T-helper 1 cell treated with Interleukin-12 subunit alpha and Interleukin-12 subunit beta and Interleukin-4 antibody, amounts not matched to agents 30 μg/mL and 1 μg/mL, for 36 hours (primary cell): ENCODE measurements at regions not wholly inside any gene's neighbourhood (a gene's known extent, or its start where the extent isn't known, plus 50 kb on each side); places are given as distances from the start of the nearest gene placed in this dataset.

Experiments
- H3K27ac Mint-ChIP-seq: one replicate; pipeline ENCODE4 v1.8.0; 2021; ENCODE audit warnings: mild to moderate bottlenecking, mixed read lengths
- H3K27me3 Mint-ChIP-seq: one replicate; pipeline ENCODE4 v1.8.0; 2021; ENCODE audit warnings: low read depth, mixed read lengths
- H3K36me3 Mint-ChIP-seq: one replicate; pipeline ENCODE4 v1.8.0; 2021; ENCODE audit warnings: low read depth, mixed read lengths
- H3K4me1 Mint-ChIP-seq: one replicate; pipeline ENCODE4 v1.8.0; 2021; ENCODE audit warnings: low read depth, mixed read lengths
- H3K4me3 Mint-ChIP-seq: one replicate; pipeline ENCODE4 v1.8.0; 2021; ENCODE audit warnings: mild to moderate bottlenecking, moderate library complexity, mixed read lengths
- H3K9me3 Mint-ChIP-seq: one replicate; pipeline ENCODE4 v1.8.0; 2021; ENCODE audit warnings: mixed read lengths

GRCh38 chr20:52098186-52098585 is 93.4 kb downstream of the ZFP64 start:
- H3K36me3 Mint-ChIP-seq: no peaks in the 10 kb centered on the region
- H3K9me3 Mint-ChIP-seq: no peaks in the 10 kb centered on the region
- peaks cover 15% of the 10 kb centered on the region for H3K27me3 Mint-ChIP-seq
- no peak overlapping the region for H3K27ac Mint-ChIP-seq
- no peaks in the 10 kb centered on the region for H3K4me1 Mint-ChIP-seq
- no peak overlapping the region for H3K4me3 Mint-ChIP-seq

GRCh38 chr20:52096117-52096516 is 95.5 kb downstream of the ZFP64 start:
- no peaks in the 10 kb centered on the region for H3K36me3 Mint-ChIP-seq
- H3K27me3 Mint-ChIP-seq: peaks cover 4% of the 10 kb centered on the region
- H3K27ac Mint-ChIP-seq: no peak overlapping the region
- no peak overlapping the region for H3K4me3 Mint-ChIP-seq
- no peaks in the 10 kb centered on the region for H3K9me3 Mint-ChIP-seq
- H3K4me1 Mint-ChIP-seq: no peaks in the 10 kb centered on the region

GRCh38 chr20:52094693-52095092 is 96.9 kb downstream of the ZFP64 start:
- Mint-ChIP-seq H3K36me3 (no peaks in the 10 kb centered on the region), H3K4me1 (no peaks in the 10 kb centered on the region), H3K4me3 (no peak overlapping the region), H3K27ac (no peak overlapping the region), H3K9me3 (no peaks in the 10 kb centered on the region), H3K27me3 (no peaks in the 10 kb centered on the region)

- Mint-ChIP-seq H3K9me3 (no peaks in the 10 kb centered on the region), H3K27ac (no peak overlapping the region), H3K27me3 (no peaks in the 10 kb centered on the region), H3K36me3 (no peaks in the 10 kb centered on the region), H3K4me1 (no peaks in the 10 kb centered on the region), H3K4me3 (no peak overlapping the region)
Observed at GRCh38 chr20:52093575-52093974, 98.0 kb downstream of the ZFP64 start.

GRCh38 chr20:52090035-52090434 is 101.5 kb downstream of the ZFP64 start:
- Mint-ChIP-seq H3K36me3 (peaks cover 4% of the 10 kb centered on the region), H3K4me1 (no peaks in the 10 kb centered on the region), H3K27me3 (no peaks in the 10 kb centered on the region), H3K27ac (no peak overlapping the region), H3K4me3 (no peak overlapping the region), H3K9me3 (peaks cover 26% of the 10 kb centered on the region)

GRCh38 chr20:52087471-52087870 is 104.1 kb downstream of the ZFP64 start:
- Mint-ChIP-seq H3K36me3 (peaks cover 4% of the 10 kb centered on the region), H3K27ac (no peak overlapping the region), H3K9me3 (peaks cover 26% of the 10 kb centered on the region), H3K4me1 (peaks cover 10% of the 10 kb centered on the region), H3K4me3 (no peak overlapping the region), H3K27me3 (no peaks in the 10 kb centered on the region)

GRCh38 chr20:52086878-52087277 is 104.7 kb downstream of the ZFP64 start:
- Mint-ChIP-seq H3K27ac (no peak overlapping the region), H3K27me3 (no peaks in the 10 kb centered on the region), H3K9me3 (peaks cover 26% of the 10 kb centered on the region), H3K4me3 (no peak overlapping the region), H3K36me3 (peaks cover 4% of the 10 kb centered on the region), H3K4me1 (peaks cover 12% of the 10 kb centered on the region)

GRCh38 chr20:52084727-52085126 is 106.9 kb downstream of the ZFP64 start:
- Mint-ChIP-seq H3K36me3 (peaks cover 4% of the 10 kb centered on the region), H3K9me3 (peaks cover 26% of the 10 kb centered on the region), H3K4me3 (no peak overlapping the region), H3K4me1 (peaks cover 12% of the 10 kb centered on the region), H3K27ac (no peak overlapping the region), H3K27me3 (no peaks in the 10 kb centered on the region)

GRCh38 chr20:52083627-52084232 is 107.8 kb downstream of the ZFP64 start:
- Mint-ChIP-seq H3K4me3 (no peak overlapping the region), H3K36me3 (peaks cover 4% of the 10 kb centered on the region), H3K27ac (no peak overlapping the region), H3K4me1 (peaks cover 12% of the 10 kb centered on the region), H3K27me3 (no peaks in the 10 kb centered on the region), H3K9me3 (peaks cover 26% of the 10 kb centered on the region)

- peaks cover 12% of the 10 kb centered on the region for H3K4me1 Mint-ChIP-seq
- peak overlapping the region; percentile 18 for H3K27ac Mint-ChIP-seq
- no peak overlapping the region for H3K4me3 Mint-ChIP-seq
- H3K36me3 Mint-ChIP-seq: peaks cover 4% of the 10 kb centered on the region
- H3K9me3 Mint-ChIP-seq: peaks cover 17% of the 10 kb centered on the region
- no peaks in the 10 kb centered on the region for H3K27me3 Mint-ChIP-seq
Observed at GRCh38 chr20:52082612-52083011, 109.0 kb downstream of the ZFP64 start.

GRCh38 chr20:52081791-52082190 is 109.8 kb downstream of the ZFP64 start:
- Mint-ChIP-seq H3K36me3 (no peaks in the 10 kb centered on the region), H3K9me3 (peaks cover 9% of the 10 kb centered on the region), H3K27me3 (no peaks in the 10 kb centered on the region), H3K27ac (no peak overlapping the region), H3K4me1 (peaks cover 12% of the 10 kb centered on the region), H3K4me3 (no peak overlapping the region)

- H3K9me3 Mint-ChIP-seq: peaks cover 3% of the 10 kb centered on the region
- H3K27ac Mint-ChIP-seq: no peak overlapping the region
- no peak overlapping the region for H3K4me3 Mint-ChIP-seq
- H3K36me3 Mint-ChIP-seq: no peaks in the 10 kb centered on the region
- H3K27me3 Mint-ChIP-seq: no peaks in the 10 kb centered on the region
- peaks cover 12% of the 10 kb centered on the region for H3K4me1 Mint-ChIP-seq
Observed at GRCh38 chr20:52081066-52081465, 110.5 kb downstream of the ZFP64 start.

GRCh38 chr20:52078289-52078688 is 113.3 kb downstream of the ZFP64 start:
- Mint-ChIP-seq H3K9me3 (no peaks in the 10 kb centered on the region), H3K4me3 (no peak overlapping the region), H3K27ac (no peak overlapping the region), H3K4me1 (peaks cover 11% of the 10 kb centered on the region), H3K27me3 (no peaks in the 10 kb centered on the region), H3K36me3 (no peaks in the 10 kb centered on the region)

- Mint-ChIP-seq H3K36me3 (no peaks in the 10 kb centered on the region), H3K27ac (no peak overlapping the region), H3K4me3 (no peak overlapping the region), H3K4me1 (no peaks in the 10 kb centered on the region), H3K9me3 (no peaks in the 10 kb centered on the region), H3K27me3 (no peaks in the 10 kb centered on the region)
Observed at GRCh38 chr20:52076164-52076563, 115.4 kb downstream of the ZFP64 start.

GRCh38 chr20:52075400-52075799 is 116.2 kb downstream of the ZFP64 start:
- H3K4me1 Mint-ChIP-seq: no peaks in the 10 kb centered on the region
- no peaks in the 10 kb centered on the region for H3K9me3 Mint-ChIP-seq
- H3K27ac Mint-ChIP-seq: no peak overlapping the region
- no peak overlapping the region for H3K4me3 Mint-ChIP-seq
- no peaks in the 10 kb centered on the region for H3K27me3 Mint-ChIP-seq
- no peaks in the 10 kb centered on the region for H3K36me3 Mint-ChIP-seq

- H3K4me3 Mint-ChIP-seq: no peak overlapping the region
- no peaks in the 10 kb centered on the region for H3K4me1 Mint-ChIP-seq
- H3K9me3 Mint-ChIP-seq: no peaks in the 10 kb centered on the region
- no peaks in the 10 kb centered on the region for H3K27me3 Mint-ChIP-seq
- no peaks in the 10 kb centered on the region for H3K36me3 Mint-ChIP-seq
- H3K27ac Mint-ChIP-seq: no peak overlapping the region
Observed at GRCh38 chr20:52071136-52071535, 120.4 kb downstream of the ZFP64 start.
